ENCODE measurements at regions not wholly inside any gene's neighbourhood (a gene's known extent, or its start where the extent isn't known, plus 50 kb on each side); places are given as distances from the start of the nearest gene placed in this dataset.

DNA sequence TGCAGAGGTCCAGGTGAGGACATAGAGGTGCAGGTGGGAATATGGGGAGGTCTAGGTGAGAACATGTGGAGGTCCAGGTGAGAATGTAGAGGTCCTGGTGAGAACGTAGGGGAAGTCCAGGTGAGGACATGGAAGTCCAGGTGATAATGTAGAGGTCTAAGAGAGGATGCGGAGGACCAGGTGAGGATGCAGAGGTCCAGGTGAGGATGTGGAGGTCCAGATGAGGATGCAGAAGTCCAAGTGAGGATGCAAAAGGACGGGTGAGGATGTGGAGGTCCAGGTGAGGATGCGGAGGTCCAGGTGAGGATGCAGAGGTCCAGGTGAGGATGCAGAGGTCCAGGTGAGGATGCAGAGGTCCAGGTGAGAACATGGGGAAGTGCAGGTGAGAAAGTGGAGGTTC is 133.8 kb downstream of the MRPL36 start:
- Histone ChIP-seq H3K79me2 (ENCODE audit: insufficient read depth, low read length) (no peaks in the 10 kb centered on the region), H3K4me2 (ENCODE audit: low read depth, low read length, poor library complexity, severe bottlenecking) (no peak overlapping the region), H4K20me1 (ENCODE audit: insufficient read depth, low read length, poor library complexity, severe bottlenecking) (no peaks in the 10 kb centered on the region), H3K4me1 (ENCODE audit: insufficient read depth, low read length, poor library complexity, severe bottlenecking) (no peaks in the 10 kb centered on the region), H3K9ac (ENCODE audit: low read depth, low read length, poor library complexity, severe bottlenecking) (no peak overlapping the region), H3K4me3 (ENCODE audit: low read length, poor library complexity, severe bottlenecking) (no peak overlapping the region), H2AFZ (ENCODE audit: low read length) (no peak overlapping the region), H3K9me3 (ENCODE audit: insufficient read depth, low read depth, low read length) (no peaks in the 10 kb centered on the region), H3K27me3 (ENCODE audit: insufficient read depth, low read length, poor library complexity, severe bottlenecking) (no peaks in the 10 kb centered on the region), H3K36me3 (ENCODE audit: insufficient read depth, low read length) (no peaks in the 10 kb centered on the region), H3K9me2 (replicated peaks; ENCODE audit: low read depth, low read length) (no peaks in the 10 kb centered on the region), H3F3A (ENCODE audit: low read depth) (no peaks in the 10 kb centered on the region)
- no peak for TF ChIP-seq EZH2phosphoT487 (IDR thresholded peaks at IDR 0.05; ENCODE audit: borderline replicate concordance)
- TF ChIP-seq, protein P1, sequence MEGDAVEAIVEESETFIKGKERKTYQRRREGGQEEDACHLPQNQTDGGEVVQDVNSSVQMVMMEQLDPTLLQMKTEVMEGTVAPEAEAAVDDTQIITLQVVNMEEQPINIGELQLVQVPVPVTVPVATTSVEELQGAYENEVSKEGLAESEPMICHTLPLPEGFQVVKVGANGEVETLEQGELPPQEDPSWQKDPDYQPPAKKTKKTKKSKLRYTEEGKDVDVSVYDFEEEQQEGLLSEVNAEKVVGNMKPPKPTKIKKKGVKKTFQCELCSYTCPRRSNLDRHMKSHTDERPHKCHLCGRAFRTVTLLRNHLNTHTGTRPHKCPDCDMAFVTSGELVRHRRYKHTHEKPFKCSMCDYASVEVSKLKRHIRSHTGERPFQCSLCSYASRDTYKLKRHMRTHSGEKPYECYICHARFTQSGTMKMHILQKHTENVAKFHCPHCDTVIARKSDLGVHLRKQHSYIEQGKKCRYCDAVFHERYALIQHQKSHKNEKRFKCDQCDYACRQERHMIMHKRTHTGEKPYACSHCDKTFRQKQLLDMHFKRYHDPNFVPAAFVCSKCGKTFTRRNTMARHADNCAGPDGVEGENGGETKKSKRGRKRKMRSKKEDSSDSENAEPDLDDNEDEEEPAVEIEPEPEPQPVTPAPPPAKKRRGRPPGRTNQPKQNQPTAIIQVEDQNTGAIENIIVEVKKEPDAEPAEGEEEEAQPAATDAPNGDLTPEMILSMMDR (conservative IDR thresholded peaks at IDR 0.05; ENCODE audit: low read length) = no peak

DNA sequence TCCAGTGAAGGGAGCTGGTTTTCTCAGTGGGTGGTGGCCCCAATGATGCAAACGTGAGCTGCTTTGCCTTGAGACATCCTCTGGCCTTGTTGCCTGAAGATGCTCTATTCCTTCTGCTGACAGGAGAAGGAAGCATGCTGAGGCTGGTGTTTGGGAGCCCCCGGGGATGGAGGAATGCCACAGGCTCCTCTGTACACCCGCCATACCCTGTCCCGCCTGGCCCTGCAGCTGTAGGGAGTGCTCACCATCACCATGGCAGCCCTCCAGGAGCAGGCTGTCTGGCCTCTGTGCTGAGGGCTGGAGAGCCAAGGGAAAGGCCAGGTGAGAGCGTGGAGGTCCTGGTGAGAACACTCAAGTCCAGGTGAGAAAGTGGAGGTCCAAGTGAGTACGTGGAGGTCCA is 134.4 kb downstream of the MRPL36 start:
- H3K79me2 ChIP-seq (ENCODE audit: insufficient read depth, low read length) = no peaks in the 10 kb centered on the region
- no peaks in the 10 kb centered on the region for H3K4me1 ChIP-seq (ENCODE audit: insufficient read depth, low read length, poor library complexity, severe bottlenecking)
- H3K9me3 ChIP-seq (ENCODE audit: insufficient read depth, low read depth, low read length) = no peaks in the 10 kb centered on the region
- H2AFZ ChIP-seq (ENCODE audit: low read length) = no peak overlapping the region
- H4K20me1 ChIP-seq (ENCODE audit: insufficient read depth, low read length, poor library complexity, severe bottlenecking) = no peaks in the 10 kb centered on the region
- H3K4me2 ChIP-seq (ENCODE audit: low read depth, low read length, poor library complexity, severe bottlenecking) = no peak overlapping the region
- no peaks in the 10 kb centered on the region for H3K9me2 ChIP-seq (replicated peaks; ENCODE audit: low read depth, low read length)
- H3K36me3 ChIP-seq (ENCODE audit: insufficient read depth, low read length) = no peaks in the 10 kb centered on the region
- H3F3A ChIP-seq (ENCODE audit: low read depth) = no peaks in the 10 kb centered on the region
- no peaks in the 10 kb centered on the region for H3K27me3 ChIP-seq (ENCODE audit: insufficient read depth, low read length, poor library complexity, severe bottlenecking)
- no peak overlapping the region for H3K4me3 ChIP-seq (ENCODE audit: low read length, poor library complexity, severe bottlenecking)
- TF ChIP-seq, protein P1 (conservative IDR thresholded peaks at IDR 0.05; ENCODE audit: low read length) = no peak
- TF ChIP-seq EZH2phosphoT487 (IDR thresholded peaks at IDR 0.05; ENCODE audit: borderline replicate concordance) = no peak
- no peak overlapping the region for H3K9ac ChIP-seq (ENCODE audit: low read depth, low read length, poor library complexity, severe bottlenecking)

DNA sequence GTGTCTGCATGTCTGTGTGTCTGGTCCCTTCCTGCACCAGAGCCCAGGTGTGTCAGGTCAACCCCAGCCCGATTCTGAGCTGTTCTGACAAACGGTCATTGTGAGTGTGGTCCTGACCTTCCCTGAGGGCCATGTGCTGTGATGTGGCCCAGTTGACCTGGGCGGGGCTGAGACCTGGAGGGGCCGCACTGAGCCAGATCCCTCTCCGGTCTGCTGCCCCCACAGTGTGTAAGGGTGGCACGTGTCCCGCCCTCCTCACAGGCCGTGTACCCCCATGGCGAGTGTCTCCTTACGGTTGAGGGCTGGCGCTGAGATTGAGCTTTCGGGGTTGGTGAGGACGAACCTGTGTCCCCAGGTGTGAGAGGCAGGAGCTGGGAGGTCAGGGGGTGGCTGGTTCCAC is 136.5 kb downstream of the MRPL36 start:
- H2AFZ ChIP-seq (ENCODE audit: low read length) = no peak overlapping the region
- H3K4me3 ChIP-seq (ENCODE audit: low read length, poor library complexity, severe bottlenecking) = no peak overlapping the region
- no peak overlapping the region for H3K4me2 ChIP-seq (ENCODE audit: low read depth, low read length, poor library complexity, severe bottlenecking)
- H4K20me1 ChIP-seq (ENCODE audit: insufficient read depth, low read length, poor library complexity, severe bottlenecking) = no peaks in the 10 kb centered on the region
- H3K9me2 ChIP-seq (replicated peaks; ENCODE audit: low read depth, low read length) = no peaks in the 10 kb centered on the region
- H3F3A ChIP-seq (ENCODE audit: low read depth) = no peaks in the 10 kb centered on the region
- no peaks in the 10 kb centered on the region for H3K36me3 ChIP-seq (ENCODE audit: insufficient read depth, low read length)
- H3K4me1 ChIP-seq (ENCODE audit: insufficient read depth, low read length, poor library complexity, severe bottlenecking) = no peaks in the 10 kb centered on the region
- no peaks in the 10 kb centered on the region for H3K27me3 ChIP-seq (ENCODE audit: insufficient read depth, low read length, poor library complexity, severe bottlenecking)
- H3K79me2 ChIP-seq (ENCODE audit: insufficient read depth, low read length) = no peaks in the 10 kb centered on the region
- H3K9me3 ChIP-seq (ENCODE audit: insufficient read depth, low read depth, low read length) = no peaks in the 10 kb centered on the region
- no peak overlapping the region for H3K9ac ChIP-seq (ENCODE audit: low read depth, low read length, poor library complexity, severe bottlenecking)
- TF ChIP-seq EZH2phosphoT487 (IDR thresholded peaks at IDR 0.05; ENCODE audit: borderline replicate concordance) = no peak
- TF ChIP-seq, protein P1 (conservative IDR thresholded peaks at IDR 0.05; ENCODE audit: low read length) = no peak
